Sigmoid colon (tissue), 6 donors: ENCODE measurements at regions not wholly inside any gene's neighbourhood (a gene's known extent, or its start where the extent isn't known, plus 50 kb on each side); places are given as distances from the start of the nearest gene placed in this dataset.

Experiments
- DNase-seq: peaks from one replicate; pipeline ENCODE4 v3.0.0-alpha.2; 2019
- H3K27ac ChIP-seq, 4 donors: fragments of 200-600 bp; sonication (generic); one replicate each; pipeline ENCODE4 v1.5.1; 2016 to 2019; ENCODE audit warnings: mild to moderate bottlenecking in 1 of 4
- H3K27me3 ChIP-seq, 3 donors: fragments of 200-600 bp; sonication (generic); one replicate each; pipeline ENCODE4 v1.5.1; 2019; ENCODE audit warnings: mild to moderate bottlenecking in 1 of 3
- H3K36me3 ChIP-seq, 4 donors: fragments of 200-600 bp; sonication (generic); one replicate each; pipeline ENCODE4 v1.5.1; 2016 to 2019
- H3K4me1 ChIP-seq, 4 donors: fragments of 200-600 bp; sonication (generic); one replicate each; pipeline ENCODE4 v1.5.1; 2017 to 2019
- H3K4me3 ChIP-seq, 4 donors: fragments of 200-600 bp; sonication (generic); one replicate each; pipeline ENCODE4 v1.5.1; 2017 to 2019; ENCODE audit warnings: mild to moderate bottlenecking in 2 of 4, moderate library complexity in 1 of 4
- H3K9me3 ChIP-seq, 4 donors: fragments of 200-600 bp in 3 of 4; sonication (generic) in 3 of 4; one replicate each; pipeline versions ENCODE4 v1.5.1 to v1.6.1; 2013 to 2019
- EP300 ChIP-seq, 4 donors: sonication (generic); formaldehyde crosslinking; IDR thresholded peaks; one replicate each; pipeline ENCODE4 v1.6.1; 2017; ENCODE audit warnings: antibody characterized with exemption in 4 of 4
- POLR2A ChIP-seq, 2 donors: fragments of 450-650 bp; IDR thresholded peaks; one replicate each; pipeline ENCODE4 v1.6.1; 2016; ENCODE audit warnings: antibody characterized with exemption in 2 of 2, mild to moderate bottlenecking in 2 of 2, moderate library complexity in 2 of 2
- POLR2AphosphoS5 ChIP-seq, 4 donors: sonication (generic); formaldehyde crosslinking; IDR thresholded peaks; one replicate each; pipeline ENCODE4 v1.6.1; 2017; ENCODE audit warnings: antibody characterized with exemption in 4 of 4
- WGBS, 2 donors: extraction: QIAGEN DNeasy Blood & Tissue Kit; methylation state at CpG; one replicate each; pipeline ENCODE4 v1.1.7; 2013; 5-methylcytosine and 5-hydroxymethylcytosine counted together
- intact Hi-C: fragments of 100-400 bp; cut with DNase I; formaldehyde crosslinking; loops from one replicate; pipeline ENCODE4 v1.15.1; 2023
- TF ChIP-seq, protein P1 (sequence below), 4 experiments: fragments of 450-650 bp in 3 of 4; fragments of 200-600 bp in 1 of 4; IDR thresholded peaks; one replicate each; pipeline ENCODE4 v1.5.1; 2016 to 2019; ENCODE audit warnings: antibody characterized with exemption in 4 of 4, mild to moderate bottlenecking in 3 of 4, moderate library complexity in 2 of 4
- donor health status: healthy with polysubstance abuse.
- donor health status: healthy.

DNA sequence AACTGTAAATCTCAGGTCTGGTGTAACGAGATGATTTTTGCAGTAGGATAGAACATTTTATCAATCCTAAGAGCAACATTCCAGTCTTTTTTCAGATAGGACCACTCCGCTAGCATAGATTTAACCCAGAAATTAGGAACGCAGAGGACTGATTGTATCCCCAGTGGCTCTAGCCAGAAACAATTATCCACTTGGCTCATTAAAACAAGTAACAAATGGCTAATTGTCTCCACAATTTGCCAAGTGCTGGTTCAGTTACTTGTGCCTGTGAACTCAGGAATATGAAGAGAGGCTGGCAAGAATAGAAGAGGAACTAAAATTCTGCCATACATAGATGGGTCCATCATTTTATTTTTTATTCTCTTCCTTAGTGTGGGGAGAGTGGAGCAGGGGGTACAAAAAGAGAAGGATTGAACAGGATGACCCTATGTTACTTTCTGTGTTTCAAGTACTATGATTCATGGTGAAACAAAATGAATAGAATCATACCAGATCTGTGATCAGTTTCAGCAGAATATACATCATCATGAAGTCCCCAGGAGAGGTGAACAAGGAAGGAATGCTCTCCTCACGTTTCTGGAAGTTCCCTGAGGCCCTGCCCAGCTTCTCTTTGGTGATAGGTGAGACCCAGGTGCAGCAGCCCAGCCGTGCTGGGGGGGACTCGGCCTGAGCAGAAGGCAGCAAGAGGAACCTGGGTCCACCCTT lies 121.6 kb downstream of the ARL4C start:
- intact Hi-C loops = no loop called here
- WGBS, 2 donors = 80 to 81% methylated on average over 6 of the region's 6 CpGs
- Histone ChIP-seq H3K27ac (no peak overlapping the region), H3K9me3 (no peaks in the 10 kb centered on the region), H3K4me3 (no peak overlapping the region), H3K4me1 (no peaks in the 10 kb centered on the region), H3K36me3 (no peaks in the 10 kb centered on the region), H3K27me3 (peaks cover 0 to 18% (median 0%) of the 10 kb centered on the region in 3 donors)
- TF ChIP-seq POLR2AphosphoS5 (IDR thresholded peaks at IDR 0.05) (no peak), POLR2A (IDR thresholded peaks at IDR 0.05) (no peak), EP300 (IDR thresholded peaks at IDR 0.05) (no peak)
- TF ChIP-seq, protein P1, sequence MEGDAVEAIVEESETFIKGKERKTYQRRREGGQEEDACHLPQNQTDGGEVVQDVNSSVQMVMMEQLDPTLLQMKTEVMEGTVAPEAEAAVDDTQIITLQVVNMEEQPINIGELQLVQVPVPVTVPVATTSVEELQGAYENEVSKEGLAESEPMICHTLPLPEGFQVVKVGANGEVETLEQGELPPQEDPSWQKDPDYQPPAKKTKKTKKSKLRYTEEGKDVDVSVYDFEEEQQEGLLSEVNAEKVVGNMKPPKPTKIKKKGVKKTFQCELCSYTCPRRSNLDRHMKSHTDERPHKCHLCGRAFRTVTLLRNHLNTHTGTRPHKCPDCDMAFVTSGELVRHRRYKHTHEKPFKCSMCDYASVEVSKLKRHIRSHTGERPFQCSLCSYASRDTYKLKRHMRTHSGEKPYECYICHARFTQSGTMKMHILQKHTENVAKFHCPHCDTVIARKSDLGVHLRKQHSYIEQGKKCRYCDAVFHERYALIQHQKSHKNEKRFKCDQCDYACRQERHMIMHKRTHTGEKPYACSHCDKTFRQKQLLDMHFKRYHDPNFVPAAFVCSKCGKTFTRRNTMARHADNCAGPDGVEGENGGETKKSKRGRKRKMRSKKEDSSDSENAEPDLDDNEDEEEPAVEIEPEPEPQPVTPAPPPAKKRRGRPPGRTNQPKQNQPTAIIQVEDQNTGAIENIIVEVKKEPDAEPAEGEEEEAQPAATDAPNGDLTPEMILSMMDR (IDR thresholded peaks at IDR 0.05) = no peak
- DNase-seq = no peak

DNA sequence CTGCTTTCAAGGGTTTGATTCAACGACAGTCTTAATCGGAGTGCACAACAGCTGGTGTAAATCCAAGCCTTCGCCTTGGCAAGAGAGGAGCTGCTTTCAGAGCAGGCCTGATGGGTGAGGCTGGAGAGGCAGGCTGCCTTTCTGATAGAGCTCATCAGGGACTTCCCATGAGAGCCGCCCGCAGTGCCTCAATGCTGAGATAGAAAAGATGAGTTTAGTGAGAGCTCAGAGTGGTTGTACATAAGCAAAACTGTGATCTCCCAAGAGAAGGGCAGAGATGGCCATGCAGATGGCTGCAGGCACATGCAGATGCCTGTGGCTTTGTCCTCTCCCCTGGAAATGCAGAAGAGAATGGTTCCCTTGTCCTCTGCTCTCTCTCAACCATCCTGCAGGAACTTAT lies 122.1 kb downstream of the ARL4C start:
- H3K4me1 ChIP-seq = peaks cover 0 to 6% (median under 1%) of the 10 kb centered on the region in 4 donors
- intact Hi-C loops = no loop called here
- no peak for DNase-seq
- 83 to 86% methylated on average over 5 of the region's 5 CpGs for whole genome bisulfite sequencing, 2 donors
- no peak for TF ChIP-seq POLR2A (IDR thresholded peaks at IDR 0.05)
- TF ChIP-seq POLR2AphosphoS5 (IDR thresholded peaks at IDR 0.05) = no peak
- TF ChIP-seq EP300 (IDR thresholded peaks at IDR 0.05) = no peak
- TF ChIP-seq, protein P1 (IDR thresholded peaks at IDR 0.05) = no peak
- H3K9me3 ChIP-seq = no peaks in the 10 kb centered on the region
- H3K27me3 ChIP-seq = peaks cover 0 to 15% (median 0%) of the 10 kb centered on the region in 3 donors
- no peaks in the 10 kb centered on the region for H3K36me3 ChIP-seq
- no peak overlapping the region for H3K4me3 ChIP-seq
- H3K27ac ChIP-seq = no peak overlapping the region

DNA sequence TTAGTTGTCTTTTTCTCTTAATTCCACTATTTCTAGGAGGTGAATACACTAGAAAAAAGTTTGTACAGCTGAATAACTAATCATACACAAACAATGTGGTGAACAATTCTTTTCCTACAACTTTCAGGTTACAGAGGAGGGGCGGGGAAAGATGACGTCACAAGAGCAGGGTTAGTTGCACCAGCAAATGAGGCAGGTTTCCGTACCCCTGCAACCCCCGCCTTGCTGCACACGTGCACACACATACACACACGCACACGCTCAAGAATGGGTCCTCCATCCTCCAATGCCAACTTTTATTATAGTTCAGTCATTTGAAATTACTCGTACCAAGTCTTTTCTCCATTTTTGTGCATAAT lies 122.8 kb downstream of the ARL4C start:
- TF ChIP-seq POLR2AphosphoS5 (IDR thresholded peaks at IDR 0.05) = no peak
- TF ChIP-seq, protein P1 (IDR thresholded peaks at IDR 0.05) = no peak
- no peak for TF ChIP-seq POLR2A (IDR thresholded peaks at IDR 0.05)
- TF ChIP-seq EP300 (IDR thresholded peaks at IDR 0.05) = no peak

DNA sequence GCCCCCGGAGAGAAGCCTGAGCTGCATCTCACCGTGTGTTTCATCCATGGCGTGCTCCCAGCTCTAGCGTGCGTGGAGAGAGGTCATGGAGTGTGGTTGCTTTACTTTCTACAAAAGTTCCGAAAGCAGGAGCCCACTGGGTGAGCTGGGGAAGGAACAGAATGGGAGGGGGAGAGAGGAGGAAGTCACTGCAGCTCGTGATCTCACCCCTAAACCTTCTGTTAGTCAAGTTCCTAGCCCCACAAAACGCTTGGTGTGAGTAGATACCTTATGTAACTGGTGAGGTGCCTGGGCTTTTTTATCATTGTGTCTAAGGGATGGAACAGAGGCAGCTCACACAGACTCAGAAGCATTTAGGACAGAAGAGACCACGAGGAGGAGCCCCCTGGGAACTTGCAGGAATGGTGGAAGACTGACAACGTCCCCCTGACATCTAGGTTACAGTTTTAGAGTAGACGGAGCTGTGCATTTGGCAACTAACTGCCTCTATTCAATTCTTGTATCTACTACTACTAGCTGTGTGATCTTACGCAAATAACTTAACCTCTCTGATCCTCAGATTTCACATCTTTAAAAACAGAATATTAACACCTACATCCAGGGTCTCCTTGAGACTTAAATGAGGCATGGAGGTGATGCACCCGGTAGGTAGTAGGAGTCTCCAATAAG lies 123.3 kb downstream of the ARL4C start:
- TF ChIP-seq EP300 (IDR thresholded peaks at IDR 0.05) = no peak
- TF ChIP-seq, protein P1 (IDR thresholded peaks at IDR 0.05) = no peak
- no peak for TF ChIP-seq POLR2A (IDR thresholded peaks at IDR 0.05)
- TF ChIP-seq POLR2AphosphoS5 (IDR thresholded peaks at IDR 0.05) = no peak
- H3K4me3 ChIP-seq = no peak overlapping the region
- peaks cover 0 to 6% (median 0%) of the 10 kb centered on the region in 3 donors for H3K27me3 ChIP-seq
- intact Hi-C loops = no loop called here
- H3K27ac ChIP-seq = no peak overlapping the region
- WGBS, 2 donors = 78% methylated on average over 13 of the region's 13 CpGs
- DNase-seq = no peak
- H3K9me3 ChIP-seq = no peaks in the 10 kb centered on the region
- no peaks in the 10 kb centered on the region for H3K36me3 ChIP-seq
- H3K4me1 ChIP-seq = peaks cover 0 to 17% (median 7%) of the 10 kb centered on the region in 4 donors

More for the DNA sequence above, 122.8 kb downstream of the ARL4C start:
- 92 to 94% methylated on average over 8 of the region's 8 CpGs for WGBS, 2 donors
- Histone ChIP-seq H3K27ac (no peak overlapping the region), H3K9me3 (no peaks in the 10 kb centered on the region), H3K4me1 (peaks cover 0 to 12% (median 4%) of the 10 kb centered on the region in 4 donors), H3K36me3 (no peaks in the 10 kb centered on the region), H3K27me3 (peaks cover 0 to 9% (median 0%) of the 10 kb centered on the region in 3 donors), H3K4me3 (no peak overlapping the region)
- DNase-seq = no peak
- intact Hi-C loops = no loop called here
